ENCODE measurements at regions not wholly inside any gene's neighbourhood (a gene's known extent, or its start where the extent isn't known, plus 50 kb on each side); places are given as distances from the start of the nearest gene placed in this dataset.

GRCh38 chr20:6715401-6715941, 52.0 kb upstream of the BMP2 start:
- Mint-ChIP-seq H3K9me3 (peaks cover 15% of the 10 kb centered on the region), H3K36me3 (0 out of 2 replicates have a peak, but pooled peaks cover 3% of the 10 kb centered on the region), H3K4me1 (peaks cover 5% of the 10 kb centered on the region), H3K27me3 (ENCODE audit: low read depth) (no peaks in the 10 kb centered on the region), H3K4me3 (no peak overlapping the region), H3K27ac (no peak overlapping the region)
- ATAC-seq (no peak), DNase-seq (ENCODE audit: low spot score) (no peak)
- no peak for TF ChIP-seq ESRRA (CRISPR knock-in tag; IDR thresholded peaks at IDR 0.05; ENCODE audit: borderline replicate concordance)
- TF ChIP-seq ZNF416 (CRISPR knock-in tag; IDR thresholded peaks at IDR 0.05), result no peak
- no peak for TF ChIP-seq FOXP1 (CRISPR knock-in tag; IDR thresholded peaks at IDR 0.05; ENCODE audit: borderline replicate concordance)
- TF ChIP-seq CDX4 (CRISPR knock-in tag; IDR thresholded peaks at IDR 0.05; ENCODE audit: borderline replicate concordance), result no peak
- no peak for TF ChIP-seq CREB1 (CRISPR knock-in tag; IDR thresholded peaks at IDR 0.05)
- TF ChIP-seq ZMAT4 (CRISPR knock-in tag; IDR thresholded peaks at IDR 0.05), result no peak
- no peak for TF ChIP-seq GTF2I (CRISPR knock-in tag; conservative IDR thresholded peaks at IDR 0.05)
- TF ChIP-seq MXD4 (CRISPR knock-in tag; IDR thresholded peaks at IDR 0.05; ENCODE audit: borderline replicate concordance), result no peak
- TF ChIP-seq NR2C2 (CRISPR knock-in tag; IDR thresholded peaks at IDR 0.05), result no peak
- TF ChIP-seq, protein P1, sequence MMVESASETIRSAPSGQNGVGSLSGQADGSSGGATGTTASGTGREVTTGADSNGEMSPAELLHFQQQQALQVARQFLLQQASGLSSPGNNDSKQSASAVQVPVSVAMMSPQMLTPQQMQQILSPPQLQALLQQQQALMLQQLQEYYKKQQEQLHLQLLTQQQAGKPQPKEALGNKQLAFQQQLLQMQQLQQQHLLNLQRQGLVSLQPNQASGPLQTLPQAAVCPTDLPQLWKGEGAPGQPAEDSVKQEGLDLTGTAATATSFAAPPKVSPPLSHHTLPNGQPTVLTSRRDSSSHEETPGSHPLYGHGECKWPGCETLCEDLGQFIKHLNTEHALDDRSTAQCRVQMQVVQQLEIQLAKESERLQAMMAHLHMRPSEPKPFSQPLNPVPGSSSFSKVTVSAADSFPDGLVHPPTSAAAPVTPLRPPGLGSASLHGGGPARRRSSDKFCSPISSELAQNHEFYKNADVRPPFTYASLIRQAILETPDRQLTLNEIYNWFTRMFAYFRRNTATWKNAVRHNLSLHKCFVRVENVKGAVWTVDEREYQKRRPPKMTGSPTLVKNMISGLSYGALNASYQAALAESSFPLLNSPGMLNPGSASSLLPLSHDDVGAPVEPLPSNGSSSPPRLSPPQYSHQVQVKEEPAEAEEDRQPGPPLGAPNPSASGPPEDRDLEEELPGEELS (CRISPR knock-in tag; IDR thresholded peaks at IDR 0.05), result no peak
- TF ChIP-seq NFE2L1 (CRISPR knock-in tag; IDR thresholded peaks at IDR 0.05), result no peak
- CTCF ChIA-PET, result no interaction called here
- POLR2A ChIA-PET, result no interaction called here

DNA sequence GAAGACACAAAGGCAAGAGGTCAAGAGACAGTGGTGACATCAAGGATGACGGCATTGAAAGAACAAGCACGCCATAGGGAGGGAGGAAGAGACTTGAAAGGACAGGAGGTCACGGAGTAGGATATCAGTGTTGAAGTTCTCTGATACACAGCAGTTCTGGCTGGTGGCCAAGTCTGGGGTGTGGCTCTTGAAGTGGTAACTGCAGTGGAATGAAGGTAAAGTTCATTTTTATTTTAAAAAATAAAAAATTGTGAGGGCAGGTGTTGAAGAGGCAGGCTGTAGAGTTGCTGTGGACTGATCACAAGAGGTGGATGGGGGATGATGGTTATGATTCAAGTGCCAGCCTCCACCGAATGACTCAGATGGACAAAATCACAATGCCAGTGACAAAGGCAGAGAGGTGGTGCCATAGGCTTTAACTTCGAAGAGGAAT, 53.2 kb upstream of the BMP2 start:
- DNase-seq (ENCODE audit: low spot score) (no peak), ATAC-seq (no peak)
- no peak overlapping the region for H3K4me3 Mint-ChIP-seq
- peaks cover 8% of the 10 kb centered on the region for H3K4me1 Mint-ChIP-seq
- ChIA-PET CTCF (no interaction called here), POLR2A (no interaction called here)
- H3K27ac Mint-ChIP-seq, result no peak overlapping the region
- H3K27me3 Mint-ChIP-seq (ENCODE audit: low read depth), result no peaks in the 10 kb centered on the region
- peaks cover 8% of the 10 kb centered on the region for H3K9me3 Mint-ChIP-seq
- 0 out of 2 replicates have a peak, but pooled peaks cover 3% of the 10 kb centered on the region for H3K36me3 Mint-ChIP-seq
- TF ChIP-seq EMX1 (CRISPR knock-in tag; IDR thresholded peaks at IDR 0.05) (no peak), E2F5 (CRISPR knock-in tag; IDR thresholded peaks at IDR 0.05) (no peak), NR3C1 (CRISPR knock-in tag; conservative IDR thresholded peaks at IDR 0.05; ENCODE audit: low read depth) (no peak), PRDM15 (CRISPR knock-in tag; IDR thresholded peaks at IDR 0.05) (no peak), ZNF281 (CRISPR knock-in tag; IDR thresholded peaks at IDR 0.05) (no peak), ATF1 (CRISPR knock-in tag; IDR thresholded peaks at IDR 0.05) (no peak), ERG (CRISPR knock-in tag; IDR thresholded peaks at IDR 0.05) (no peak), ZNF219 (CRISPR knock-in tag; IDR thresholded peaks at IDR 0.05; ENCODE audit: borderline replicate concordance) (no peak), FOXK1 (CRISPR knock-in tag; IDR thresholded peaks at IDR 0.05) (no peak), ELF4 (CRISPR knock-in tag; IDR thresholded peaks at IDR 0.05; ENCODE audit: low read depth) (no peak), NFYB (CRISPR knock-in tag; conservative IDR thresholded peaks at IDR 0.05; ENCODE audit: low read depth) (no peak)
- TF ChIP-seq, protein P2, sequence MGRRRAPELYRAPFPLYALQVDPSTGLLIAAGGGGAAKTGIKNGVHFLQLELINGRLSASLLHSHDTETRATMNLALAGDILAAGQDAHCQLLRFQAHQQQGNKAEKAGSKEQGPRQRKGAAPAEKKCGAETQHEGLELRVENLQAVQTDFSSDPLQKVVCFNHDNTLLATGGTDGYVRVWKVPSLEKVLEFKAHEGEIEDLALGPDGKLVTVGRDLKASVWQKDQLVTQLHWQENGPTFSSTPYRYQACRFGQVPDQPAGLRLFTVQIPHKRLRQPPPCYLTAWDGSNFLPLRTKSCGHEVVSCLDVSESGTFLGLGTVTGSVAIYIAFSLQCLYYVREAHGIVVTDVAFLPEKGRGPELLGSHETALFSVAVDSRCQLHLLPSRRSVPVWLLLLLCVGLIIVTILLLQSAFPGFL (CRISPR knock-in tag; IDR thresholded peaks at IDR 0.05; ENCODE audit: borderline replicate concordance), result no peak
